ENCODE measurements at regions not wholly inside any gene's neighbourhood (a gene's known extent, or its start where the extent isn't known, plus 50 kb on each side); places are given as distances from the start of the nearest gene placed in this dataset.

DNA sequence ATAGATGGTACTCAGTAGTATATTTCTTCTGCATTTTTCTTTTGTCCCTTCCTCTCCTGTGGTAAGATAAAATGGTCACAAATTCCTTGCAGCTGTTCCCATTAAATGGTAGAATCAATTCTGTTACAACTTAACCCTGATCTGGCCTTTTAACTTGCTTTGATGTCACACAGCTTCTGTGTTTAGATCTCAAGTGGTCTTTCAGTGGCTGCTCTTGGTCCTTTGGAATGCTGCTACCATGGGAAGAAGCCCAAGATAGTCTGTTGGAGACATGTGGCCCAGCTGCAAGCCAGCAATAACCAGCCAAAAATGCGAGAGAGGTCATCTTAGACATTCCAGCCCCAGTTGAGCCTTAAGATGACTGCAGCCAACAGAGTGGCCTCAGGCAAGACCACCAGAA is 429.7 kb downstream of the KIF16B start:
- Histone ChIP-seq H3K9me3 (ENCODE audit: severe bottlenecking) (no peaks in the 10 kb centered on the region), H3K27me3 (ENCODE audit: insufficient read depth, low read depth, severe bottlenecking) (no peaks in the 10 kb centered on the region), H3K36me3 (no peaks in the 10 kb centered on the region), H3K27ac (no peak overlapping the region), H3K4me3 (ENCODE audit: low read depth, low read length) (no peak overlapping the region)
- no peak for DNase-seq
- TF ChIP-seq, protein P1, sequence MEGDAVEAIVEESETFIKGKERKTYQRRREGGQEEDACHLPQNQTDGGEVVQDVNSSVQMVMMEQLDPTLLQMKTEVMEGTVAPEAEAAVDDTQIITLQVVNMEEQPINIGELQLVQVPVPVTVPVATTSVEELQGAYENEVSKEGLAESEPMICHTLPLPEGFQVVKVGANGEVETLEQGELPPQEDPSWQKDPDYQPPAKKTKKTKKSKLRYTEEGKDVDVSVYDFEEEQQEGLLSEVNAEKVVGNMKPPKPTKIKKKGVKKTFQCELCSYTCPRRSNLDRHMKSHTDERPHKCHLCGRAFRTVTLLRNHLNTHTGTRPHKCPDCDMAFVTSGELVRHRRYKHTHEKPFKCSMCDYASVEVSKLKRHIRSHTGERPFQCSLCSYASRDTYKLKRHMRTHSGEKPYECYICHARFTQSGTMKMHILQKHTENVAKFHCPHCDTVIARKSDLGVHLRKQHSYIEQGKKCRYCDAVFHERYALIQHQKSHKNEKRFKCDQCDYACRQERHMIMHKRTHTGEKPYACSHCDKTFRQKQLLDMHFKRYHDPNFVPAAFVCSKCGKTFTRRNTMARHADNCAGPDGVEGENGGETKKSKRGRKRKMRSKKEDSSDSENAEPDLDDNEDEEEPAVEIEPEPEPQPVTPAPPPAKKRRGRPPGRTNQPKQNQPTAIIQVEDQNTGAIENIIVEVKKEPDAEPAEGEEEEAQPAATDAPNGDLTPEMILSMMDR (IDR thresholded peaks at IDR 0.05; ENCODE audit: low read depth, low read length) = no peak

DNA sequence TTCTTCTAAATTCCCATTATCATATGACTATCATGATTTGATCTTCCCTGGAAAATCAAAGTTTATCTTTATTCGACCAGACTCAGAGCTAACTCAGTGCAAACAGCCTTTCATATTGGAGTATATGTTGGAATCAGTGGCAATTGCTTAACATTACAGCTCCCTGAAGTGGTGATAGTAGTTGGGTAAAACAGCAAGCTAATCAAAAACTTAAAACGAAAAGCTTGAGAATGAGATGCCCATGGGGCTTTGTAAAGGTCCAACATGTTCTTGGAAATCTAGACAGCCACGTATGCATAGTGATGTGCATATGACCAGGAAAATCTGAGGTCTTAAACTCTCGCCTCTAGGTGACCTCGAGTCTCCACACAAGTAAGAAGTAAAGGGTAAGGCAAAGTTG is 437.6 kb downstream of the KIF16B start:
- H3K9me3 ChIP-seq (ENCODE audit: severe bottlenecking) = no peaks in the 10 kb centered on the region
- H3K27ac ChIP-seq = no peak overlapping the region
- H3K27me3 ChIP-seq (ENCODE audit: insufficient read depth, low read depth, severe bottlenecking) = no peaks in the 10 kb centered on the region
- no peak overlapping the region for H3K4me3 ChIP-seq (ENCODE audit: low read depth, low read length)
- no peak for DNase-seq
- TF ChIP-seq, protein P1 (IDR thresholded peaks at IDR 0.05; ENCODE audit: low read depth, low read length) = no peak
- H3K36me3 ChIP-seq = no peaks in the 10 kb centered on the region

DNA sequence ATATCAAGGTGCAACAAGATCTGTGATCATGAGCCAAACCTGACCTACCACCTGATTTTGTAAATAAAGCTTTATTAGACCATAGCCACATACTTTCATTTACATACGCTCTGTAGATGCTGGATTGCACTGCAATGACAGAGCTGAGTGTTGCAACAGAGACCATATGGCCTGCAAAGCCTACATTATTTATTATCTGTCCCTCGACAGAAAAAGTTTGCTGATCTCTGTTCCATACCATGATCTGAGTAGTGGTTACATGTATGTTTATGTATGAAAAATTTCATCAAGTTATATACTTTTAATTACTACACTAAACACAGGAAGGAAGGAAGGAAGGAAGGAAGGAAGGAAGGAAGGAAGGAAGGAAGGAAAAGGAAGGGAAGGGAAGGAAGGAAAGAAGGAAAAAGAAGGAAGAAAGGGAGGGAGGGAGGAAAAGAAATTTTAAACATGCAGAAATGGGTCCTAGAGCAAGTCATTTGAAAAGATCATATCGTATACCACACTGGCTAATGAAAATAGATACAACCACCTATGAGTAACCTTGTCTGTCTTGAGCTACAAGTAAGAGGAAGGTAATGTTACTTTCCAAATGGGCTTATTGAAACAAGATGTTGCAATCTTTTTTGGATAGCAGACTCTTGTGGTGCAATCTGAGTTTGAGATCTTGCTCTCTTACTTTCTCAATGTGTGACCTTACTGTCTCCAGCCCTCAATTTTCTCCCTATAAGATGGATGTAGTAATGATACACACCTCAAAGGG is 441.0 kb downstream of the KIF16B start:
- TF ChIP-seq, protein P1 (IDR thresholded peaks at IDR 0.05; ENCODE audit: low read depth, low read length) = no peak

DNA sequence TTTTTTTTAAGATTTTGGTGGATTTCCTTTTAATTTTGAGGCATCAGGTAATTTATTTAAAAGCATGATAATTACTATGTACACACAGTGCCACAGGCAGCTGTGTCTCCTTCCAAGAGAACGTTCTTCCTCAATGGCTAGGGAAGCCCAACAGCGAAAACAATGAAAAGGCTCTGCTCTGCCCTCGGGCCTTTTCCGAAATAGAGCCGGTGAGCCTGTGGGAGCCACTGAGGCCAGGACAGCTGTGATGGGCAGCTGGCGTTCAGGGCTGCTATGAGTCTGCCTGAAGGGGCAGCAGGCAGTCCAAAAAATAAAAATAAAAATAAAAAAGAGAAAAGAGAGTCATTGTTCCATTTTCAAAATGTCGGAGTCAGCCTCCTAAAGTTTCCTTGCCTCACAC is 443.8 kb downstream of the KIF16B start:
- DNase-seq = no peak
- TF ChIP-seq, protein P1 (IDR thresholded peaks at IDR 0.05; ENCODE audit: low read depth, low read length) = no peak
- H3K27ac ChIP-seq = no peak overlapping the region

More for the DNA sequence above, 441.0 kb downstream of the KIF16B start:
- Histone ChIP-seq H3K27ac (no peak overlapping the region), H3K9me3 (ENCODE audit: severe bottlenecking) (no peaks in the 10 kb centered on the region), H3K27me3 (ENCODE audit: insufficient read depth, low read depth, severe bottlenecking) (no peaks in the 10 kb centered on the region), H3K4me3 (ENCODE audit: low read depth, low read length) (no peak overlapping the region), H3K36me3 (no peaks in the 10 kb centered on the region)
- DNase-seq = no peak

DNA sequence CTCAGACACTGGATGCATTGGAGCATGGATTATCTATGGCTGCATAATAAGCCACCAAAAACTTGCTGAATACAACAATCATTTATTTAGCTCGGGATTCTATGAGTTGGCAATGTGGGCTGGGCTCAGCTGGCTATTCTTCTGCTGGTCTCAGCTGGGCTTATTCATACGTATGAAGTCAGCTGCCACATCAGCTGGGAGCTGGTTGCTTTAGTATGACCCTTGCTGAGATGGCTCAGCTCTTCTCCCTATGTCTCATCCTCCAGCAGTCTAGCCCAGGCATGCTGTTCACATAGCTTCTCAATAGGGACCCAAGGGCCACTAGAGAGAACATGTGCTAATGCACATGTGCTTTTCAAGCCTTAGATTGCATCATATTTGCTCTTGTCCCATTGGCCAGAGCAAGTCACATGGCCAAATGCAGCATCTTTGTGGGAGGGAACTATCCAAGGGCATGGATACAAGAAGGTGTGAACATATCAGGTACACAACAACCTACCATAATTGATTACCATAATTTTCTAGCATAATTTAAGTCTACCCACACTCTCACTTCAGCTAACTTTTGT is 444.6 kb downstream of the KIF16B start:
- Histone ChIP-seq H3K9me3 (ENCODE audit: severe bottlenecking) (no peaks in the 10 kb centered on the region), H3K36me3 (no peaks in the 10 kb centered on the region), H3K4me3 (ENCODE audit: low read depth, low read length) (no peak overlapping the region), H3K27ac (no peak overlapping the region), H3K27me3 (ENCODE audit: insufficient read depth, low read depth, severe bottlenecking) (no peaks in the 10 kb centered on the region)
- TF ChIP-seq, protein P1 (IDR thresholded peaks at IDR 0.05; ENCODE audit: low read depth, low read length) = no peak
- DNase-seq = no peak

More for the DNA sequence above, 443.8 kb downstream of the KIF16B start:
- Histone ChIP-seq H3K27me3 (ENCODE audit: insufficient read depth, low read depth, severe bottlenecking) (no peaks in the 10 kb centered on the region), H3K36me3 (no peaks in the 10 kb centered on the region), H3K4me3 (ENCODE audit: low read depth, low read length) (no peak overlapping the region), H3K9me3 (ENCODE audit: severe bottlenecking) (no peaks in the 10 kb centered on the region)

Measured in WERI-Rb-1 (cell line).